ENCODE measurements at regions not wholly inside any gene's neighbourhood (a gene's known extent, or its start where the extent isn't known, plus 50 kb on each side); places are given as distances from the start of the nearest gene placed in this dataset.

GRCh38 chr2:220882507-220882906 lies 689.6 kb downstream of the EPHA4 start:
- TF ChIP-seq CTCF (conservative IDR thresholded peaks at IDR 0.05; ENCODE audit: low read length) (no peak), EZH2phosphoT487 (IDR thresholded peaks at IDR 0.05; ENCODE audit: borderline replicate concordance) (no peak)

All from Loucy (cell line).